ENCODE measurements at regions not wholly inside any gene's neighbourhood (a gene's known extent, or its start where the extent isn't known, plus 50 kb on each side); places are given as distances from the start of the nearest gene placed in this dataset.

GRCh38 chr5:162484986-162485385 lies 417.4 kb downstream of the GABRG2 start:
- TF ChIP-seq GATA3 (IDR thresholded peaks at IDR 0.05; ENCODE audit: low read depth, low read length) (no peak), GATA2 (IDR thresholded peaks at IDR 0.05; ENCODE audit: low read depth, low read length) (no peak)

Measured in SH-SY5Y (cell line).